ENCODE measurements at regions not wholly inside any gene's neighbourhood (a gene's known extent, or its start where the extent isn't known, plus 50 kb on each side); places are given as distances from the start of the nearest gene placed in this dataset.

GRCh38 chr6:81625216-81625615 lies 127.3 kb downstream of the TENT5A start:
- no peak overlapping the region for H3K27ac ChIP-seq (ENCODE audit: low read length)
- H3K9ac ChIP-seq (ENCODE audit: low read length in 2 of 2), result no peak overlapping the region
- H3K4me1 ChIP-seq (ENCODE audit: control insufficient read depth, insufficient read depth, low read length), result no peaks in the 10 kb centered on the region
- no peaks in the 10 kb centered on the region for H3K36me3 ChIP-seq (ENCODE audit: control insufficient read depth in 2 of 2, insufficient read depth in 2 of 2, low read length in 2 of 2)
- H3K4me3 ChIP-seq (ENCODE audit: low read length in 2 of 2), result no peak overlapping the region
- no peaks in the 10 kb centered on the region for H3K27me3 ChIP-seq (ENCODE audit: control insufficient read depth in 1 of 2, insufficient read depth in 2 of 2, low read length in 2 of 2)
- H3K9me3 ChIP-seq (ENCODE audit: control insufficient read depth in 2 of 2, low read length in 2 of 2), result no peaks in the 10 kb centered on the region

- H3K4me3 ChIP-seq (ENCODE audit: low read length in 2 of 2), result no peak overlapping the region
- H3K36me3 ChIP-seq (ENCODE audit: control insufficient read depth in 2 of 2, insufficient read depth in 2 of 2, low read length in 2 of 2), result no peaks in the 10 kb centered on the region
- H3K4me1 ChIP-seq (ENCODE audit: control insufficient read depth, insufficient read depth, low read length), result no peaks in the 10 kb centered on the region
- no peaks in the 10 kb centered on the region for H3K9me3 ChIP-seq (ENCODE audit: control insufficient read depth in 2 of 2, low read length in 2 of 2)
- no peaks in the 10 kb centered on the region for H3K27me3 ChIP-seq (ENCODE audit: control insufficient read depth in 1 of 2, insufficient read depth in 2 of 2, low read length in 2 of 2)
- no peak overlapping the region for H3K27ac ChIP-seq (ENCODE audit: low read length)
- no peak overlapping the region for H3K9ac ChIP-seq (ENCODE audit: low read length in 2 of 2)
Measured at GRCh38 chr6:81624453-81624852, 128.0 kb downstream of the TENT5A start.

GRCh38 chr6:81623106-81623759 lies 129.2 kb downstream of the TENT5A start:
- Histone ChIP-seq H3K36me3 (ENCODE audit: control insufficient read depth in 2 of 2, insufficient read depth in 2 of 2, low read length in 2 of 2) (no peaks in the 10 kb centered on the region), H3K9ac (ENCODE audit: low read length in 2 of 2) (no peak overlapping the region), H3K9me3 (ENCODE audit: control insufficient read depth in 2 of 2, low read length in 2 of 2) (no peaks in the 10 kb centered on the region), H3K4me1 (ENCODE audit: control insufficient read depth, insufficient read depth, low read length) (no peaks in the 10 kb centered on the region), H3K27me3 (ENCODE audit: control insufficient read depth in 1 of 2, insufficient read depth in 2 of 2, low read length in 2 of 2) (no peaks in the 10 kb centered on the region), H3K27ac (ENCODE audit: low read length) (no peak overlapping the region), H3K4me3 (ENCODE audit: low read length in 2 of 2) (no peak overlapping the region)

- H3K27me3 ChIP-seq (ENCODE audit: control insufficient read depth in 1 of 2, insufficient read depth in 2 of 2, low read length in 2 of 2), result no peaks in the 10 kb centered on the region
- no peaks in the 10 kb centered on the region for H3K9me3 ChIP-seq (ENCODE audit: control insufficient read depth in 2 of 2, low read length in 2 of 2)
- no peaks in the 10 kb centered on the region for H3K4me1 ChIP-seq (ENCODE audit: control insufficient read depth, insufficient read depth, low read length)
- H3K4me3 ChIP-seq (ENCODE audit: low read length in 2 of 2), result no peak overlapping the region
- H3K36me3 ChIP-seq (ENCODE audit: control insufficient read depth in 2 of 2, insufficient read depth in 2 of 2, low read length in 2 of 2), result no peaks in the 10 kb centered on the region
- no peak overlapping the region for H3K27ac ChIP-seq (ENCODE audit: low read length)
- H3K9ac ChIP-seq (ENCODE audit: low read length in 2 of 2), result no peak overlapping the region
Measured at GRCh38 chr6:81621816-81622395, 130.6 kb downstream of the TENT5A start.

GRCh38 chr6:81614292-81614691 lies 138.2 kb downstream of the TENT5A start:
- no peak overlapping the region for H3K4me3 ChIP-seq (ENCODE audit: low read length in 2 of 2)
- H3K4me1 ChIP-seq (ENCODE audit: control insufficient read depth, insufficient read depth, low read length), result no peaks in the 10 kb centered on the region
- H3K9me3 ChIP-seq (ENCODE audit: control insufficient read depth in 2 of 2, low read length in 2 of 2), result no peaks in the 10 kb centered on the region
- H3K27me3 ChIP-seq (ENCODE audit: control insufficient read depth in 1 of 2, insufficient read depth in 2 of 2, low read length in 2 of 2), result no peaks in the 10 kb centered on the region
- H3K36me3 ChIP-seq (ENCODE audit: control insufficient read depth in 2 of 2, insufficient read depth in 2 of 2, low read length in 2 of 2), result no peaks in the 10 kb centered on the region
- no peak overlapping the region for H3K27ac ChIP-seq (ENCODE audit: low read length)
- no peak overlapping the region for H3K9ac ChIP-seq (ENCODE audit: low read length in 2 of 2)

GRCh38 chr6:81613606-81614005 lies 138.9 kb downstream of the TENT5A start:
- H3K27me3 ChIP-seq (ENCODE audit: control insufficient read depth in 1 of 2, insufficient read depth in 2 of 2, low read length in 2 of 2), result no peaks in the 10 kb centered on the region
- H3K4me3 ChIP-seq (ENCODE audit: low read length in 2 of 2), result no peak overlapping the region
- H3K4me1 ChIP-seq (ENCODE audit: control insufficient read depth, insufficient read depth, low read length), result no peaks in the 10 kb centered on the region
- no peaks in the 10 kb centered on the region for H3K9me3 ChIP-seq (ENCODE audit: control insufficient read depth in 2 of 2, low read length in 2 of 2)
- H3K27ac ChIP-seq (ENCODE audit: low read length), result no peak overlapping the region
- H3K36me3 ChIP-seq (ENCODE audit: control insufficient read depth in 2 of 2, insufficient read depth in 2 of 2, low read length in 2 of 2), result no peaks in the 10 kb centered on the region
- H3K9ac ChIP-seq (ENCODE audit: low read length in 2 of 2), result no peak overlapping the region

GRCh38 chr6:81612136-81612535 lies 140.3 kb downstream of the TENT5A start:
- Histone ChIP-seq H3K36me3 (ENCODE audit: control insufficient read depth in 2 of 2, insufficient read depth in 2 of 2, low read length in 2 of 2) (no peaks in the 10 kb centered on the region), H3K9ac (ENCODE audit: low read length in 2 of 2) (no peak overlapping the region), H3K4me3 (ENCODE audit: low read length in 2 of 2) (no peak overlapping the region), H3K27ac (ENCODE audit: low read length) (no peak overlapping the region), H3K9me3 (ENCODE audit: control insufficient read depth in 2 of 2, low read length in 2 of 2) (no peaks in the 10 kb centered on the region), H3K27me3 (ENCODE audit: control insufficient read depth in 1 of 2, insufficient read depth in 2 of 2, low read length in 2 of 2) (no peaks in the 10 kb centered on the region), H3K4me1 (ENCODE audit: control insufficient read depth, insufficient read depth, low read length) (no peaks in the 10 kb centered on the region)

GRCh38 chr6:81609736-81610135 lies 142.7 kb downstream of the TENT5A start:
- no peak overlapping the region for H3K9ac ChIP-seq (ENCODE audit: low read length in 2 of 2)
- H3K36me3 ChIP-seq (ENCODE audit: control insufficient read depth in 2 of 2, insufficient read depth in 2 of 2, low read length in 2 of 2), result no peaks in the 10 kb centered on the region
- no peak overlapping the region for H3K27ac ChIP-seq (ENCODE audit: low read length)
- H3K9me3 ChIP-seq (ENCODE audit: control insufficient read depth in 2 of 2, low read length in 2 of 2), result no peaks in the 10 kb centered on the region
- no peak overlapping the region for H3K4me3 ChIP-seq (ENCODE audit: low read length in 2 of 2)
- no peaks in the 10 kb centered on the region for H3K4me1 ChIP-seq (ENCODE audit: control insufficient read depth, insufficient read depth, low read length)
- no peaks in the 10 kb centered on the region for H3K27me3 ChIP-seq (ENCODE audit: control insufficient read depth in 1 of 2, insufficient read depth in 2 of 2, low read length in 2 of 2)

- H3K9ac ChIP-seq (ENCODE audit: low read length in 2 of 2), result no peak overlapping the region
- H3K27ac ChIP-seq (ENCODE audit: low read length), result no peak overlapping the region
- H3K4me3 ChIP-seq (ENCODE audit: low read length in 2 of 2), result no peak overlapping the region
- no peaks in the 10 kb centered on the region for H3K36me3 ChIP-seq (ENCODE audit: control insufficient read depth in 2 of 2, insufficient read depth in 2 of 2, low read length in 2 of 2)
- no peaks in the 10 kb centered on the region for H3K4me1 ChIP-seq (ENCODE audit: control insufficient read depth, insufficient read depth, low read length)
- no peaks in the 10 kb centered on the region for H3K27me3 ChIP-seq (ENCODE audit: control insufficient read depth in 1 of 2, insufficient read depth in 2 of 2, low read length in 2 of 2)
- H3K9me3 ChIP-seq (ENCODE audit: control insufficient read depth in 2 of 2, low read length in 2 of 2), result no peaks in the 10 kb centered on the region
Measured at GRCh38 chr6:81608776-81609175, 143.7 kb downstream of the TENT5A start.

- Histone ChIP-seq H3K9ac (ENCODE audit: low read length in 2 of 2) (no peak overlapping the region), H3K36me3 (ENCODE audit: control insufficient read depth in 2 of 2, insufficient read depth in 2 of 2, low read length in 2 of 2) (no peaks in the 10 kb centered on the region), H3K27ac (ENCODE audit: low read length) (no peak overlapping the region), H3K4me3 (ENCODE audit: low read length in 2 of 2) (no peak overlapping the region), H3K4me1 (ENCODE audit: control insufficient read depth, insufficient read depth, low read length) (no peaks in the 10 kb centered on the region), H3K9me3 (ENCODE audit: control insufficient read depth in 2 of 2, low read length in 2 of 2) (no peaks in the 10 kb centered on the region), H3K27me3 (ENCODE audit: control insufficient read depth in 1 of 2, insufficient read depth in 2 of 2, low read length in 2 of 2) (no peaks in the 10 kb centered on the region)
Measured at GRCh38 chr6:81606965-81607381, 145.5 kb downstream of the TENT5A start.

GRCh38 chr6:81605526-81605925 lies 147.0 kb downstream of the TENT5A start:
- H3K36me3 ChIP-seq (ENCODE audit: control insufficient read depth in 2 of 2, insufficient read depth in 2 of 2, low read length in 2 of 2), result no peaks in the 10 kb centered on the region

More at GRCh38 chr6:81605526-81605925, 147.0 kb downstream of the TENT5A start:
- Histone ChIP-seq H3K4me1 (ENCODE audit: control insufficient read depth, insufficient read depth, low read length) (no peaks in the 10 kb centered on the region), H3K4me3 (ENCODE audit: low read length in 2 of 2) (no peak overlapping the region), H3K9ac (ENCODE audit: low read length in 2 of 2) (no peak overlapping the region), H3K9me3 (ENCODE audit: control insufficient read depth in 2 of 2, low read length in 2 of 2) (no peaks in the 10 kb centered on the region), H3K27me3 (ENCODE audit: control insufficient read depth in 1 of 2, insufficient read depth in 2 of 2, low read length in 2 of 2) (no peaks in the 10 kb centered on the region), H3K27ac (ENCODE audit: low read length) (no peak overlapping the region)
